MM.1S (cell line): ENCODE measurements at regions not wholly inside any gene's neighbourhood (a gene's known extent, or its start where the extent isn't known, plus 50 kb on each side); places are given as distances from the start of the nearest gene placed in this dataset.
"Not testable (repeated sequence)": the region's sequence is repeated elsewhere in the genome, so short reads cannot be mapped to it uniquely, and the experiment has no call there.

Experiments used
- DNase-seq: peaks from one replicate; pipeline ENCODE4 v3.0.0-alpha.2; 2015
- H2AFZ ChIP-seq: fragments of 300-600 bp; sonication (generic); 2 replicates; pipeline ENCODE4 v1.6.0; 2016; ENCODE audit warnings: antibody characterized with exemption, low read length
- H3F3A ChIP-seq: fragments of 300-600 bp; sonication (generic); 2 replicates; pipeline ENCODE4 v1.6.1; 2016; ENCODE audit warnings: mild to moderate bottlenecking, antibody characterized with exemption, low read length, moderate library complexity, mixed read lengths; ENCODE audit not compliant: insufficient read depth
- H3K27ac ChIP-seq: fragments of 300-600 bp; sonication (generic); 2 replicates; pipeline ENCODE4 v1.5.1; 2016; ENCODE audit warnings: mild to moderate bottlenecking, low read length
- H3K27me3 ChIP-seq: fragments of 300-600 bp; sonication (generic); replicated peaks from 2 replicates; pipeline ENCODE4 v1.6.0; 2016; ENCODE audit warnings: low read length; ENCODE audit not compliant: insufficient read depth
- H3K36me3 ChIP-seq: fragments of 300-600 bp; sonication (generic); replicated peaks from 2 replicates; pipeline ENCODE4 v1.6.1; 2016; ENCODE audit warnings: mild to moderate bottlenecking, low read length, mixed read lengths; ENCODE audit not compliant: insufficient read depth
- H3K4me1 ChIP-seq: fragments of 300-600 bp; sonication (generic); 2 replicates; pipeline ENCODE4 v1.6.1; 2016; ENCODE audit warnings: low read length, mixed read lengths
- H3K4me2 ChIP-seq: fragments of 300-600 bp; sonication (generic); 2 replicates; pipeline ENCODE4 v1.6.0; 2016; ENCODE audit warnings: low read depth, low read length
- H3K4me3 ChIP-seq: fragments of 300-600 bp; sonication (generic); 2 replicates; pipeline ENCODE4 v1.5.1; 2016; ENCODE audit warnings: low read length, mixed read lengths
- H3K79me2 ChIP-seq: fragments of 300-600 bp; sonication (generic); 2 replicates; pipeline ENCODE4 v1.6.1; 2016; ENCODE audit warnings: mixed run types, low read length, mixed read lengths
- H3K9ac ChIP-seq: fragments of 300-600 bp; sonication (generic); 2 replicates; pipeline ENCODE4 v1.6.1; 2016; ENCODE audit warnings: low read length, mixed read lengths
- H3K9me2 ChIP-seq: fragments of 300-600 bp; sonication (generic); replicated peaks from 2 replicates; pipeline ENCODE4 v1.6.1; 2016; ENCODE audit warnings: mild to moderate bottlenecking, low read length, mixed read lengths; ENCODE audit not compliant: insufficient read depth
- H3K9me3 ChIP-seq: fragments of 300-600 bp; sonication (generic); replicated peaks from 2 replicates; pipeline ENCODE4 v1.6.1; 2016; ENCODE audit warnings: mild to moderate bottlenecking, low read length, mixed read lengths; ENCODE audit not compliant: insufficient read depth
- H4K20me1 ChIP-seq: fragments of 300-600 bp; sonication (generic); 2 replicates; pipeline ENCODE4 v1.6.1; 2016; ENCODE audit warnings: mild to moderate bottlenecking, low read length, moderate library complexity, mixed read lengths; ENCODE audit not compliant: insufficient read depth
- CTCF ChIP-seq: fragments of 300-600 bp; sonication (generic); IDR thresholded peaks from 2 replicates; pipeline ENCODE4 v1.5.1; 2016; ENCODE audit warnings: antibody characterized with exemption, low read length, mixed read lengths
- EZH2 ChIP-seq: fragments of 300-600 bp; sonication (generic); optimal IDR thresholded peaks from 2 replicates; pipeline ENCODE3; 2017; ENCODE audit warnings: low read depth, mild to moderate bottlenecking, antibody characterized with exemption, low read length, mixed read lengths
- EZH2phosphoT487 ChIP-seq: fragments of 300-600 bp; sonication (generic); IDR thresholded peaks from 2 replicates; pipeline ENCODE4 v1.6.1; 2018; ENCODE audit warnings: antibody characterized with exemption, low read length

GRCh38 chr5:119694284-119694683 lies 64.9 kb downstream of the FAM170A start:
- Histone ChIP-seq H3K4me1 (no peaks in the 10 kb centered on the region), H3F3A (no peaks in the 10 kb centered on the region), H3K36me3 (no peaks in the 10 kb centered on the region), H3K27me3 (no peaks in the 10 kb centered on the region), H3K4me2 (no peak overlapping the region), H4K20me1 (no peaks in the 10 kb centered on the region), H3K9me3 (no peaks in the 10 kb centered on the region), H3K4me3 (no peak overlapping the region), H3K9ac (no peak overlapping the region), H3K79me2 (no peaks in the 10 kb centered on the region), H3K27ac (no peak overlapping the region), H3K9me2 (no peaks in the 10 kb centered on the region), H2AFZ (no peak overlapping the region)
- no peak for DNase-seq
- no peak for TF ChIP-seq CTCF
- TF ChIP-seq EZH2, result no peak

GRCh38 chr5:119706049-119706448 lies 76.7 kb downstream of the FAM170A start:
- Histone ChIP-seq H3K79me2 (no peaks in the 10 kb centered on the region), H3K36me3 (no peaks in the 10 kb centered on the region), H3K9me3 (no peaks in the 10 kb centered on the region), H3K4me3 (no peak overlapping the region), H3F3A (no peaks in the 10 kb centered on the region), H3K27me3 (no peaks in the 10 kb centered on the region), H3K9me2 (no peaks in the 10 kb centered on the region), H4K20me1 (no peaks in the 10 kb centered on the region), H3K4me1 (no peaks in the 10 kb centered on the region), H2AFZ (no peak overlapping the region), H3K27ac (no peak overlapping the region), H3K9ac (no peak overlapping the region), H3K4me2 (no peak overlapping the region)
- no peak for DNase-seq
- TF ChIP-seq EZH2phosphoT487, result no peak

- Histone ChIP-seq H2AFZ (no peak overlapping the region), H3K9ac (no peak overlapping the region), H3F3A (no peaks in the 10 kb centered on the region), H3K9me2 (no peaks in the 10 kb centered on the region), H3K27me3 (no peaks in the 10 kb centered on the region), H4K20me1 (no peaks in the 10 kb centered on the region), H3K27ac (no peak overlapping the region), H3K4me2 (no peak overlapping the region), H3K79me2 (no peaks in the 10 kb centered on the region), H3K4me1 (no peaks in the 10 kb centered on the region), H3K4me3 (no peak overlapping the region), H3K9me3 (no peaks in the 10 kb centered on the region), H3K36me3 (no peaks in the 10 kb centered on the region)
- peak; percentile 12 for DNase-seq
- TF ChIP-seq EZH2 (no peak), EZH2phosphoT487 (no peak), CTCF (no peak)
Measured at GRCh38 chr5:119708076-119708790, 78.9 kb downstream of the FAM170A start.

- no peak overlapping the region for H2AFZ ChIP-seq
- H3K9me3 ChIP-seq, result no peaks in the 10 kb centered on the region
- TF ChIP-seq EZH2 (no peak), EZH2phosphoT487 (no peak), CTCF (no peak)
- H3F3A ChIP-seq, result no peaks in the 10 kb centered on the region
- H3K27ac ChIP-seq, result no peak overlapping the region
- H4K20me1 ChIP-seq, result no peaks in the 10 kb centered on the region
- H3K4me2 ChIP-seq, result no peak overlapping the region
- no peaks in the 10 kb centered on the region for H3K79me2 ChIP-seq
- H3K4me3 ChIP-seq, result no peak overlapping the region
- H3K9ac ChIP-seq, result no peak overlapping the region
- H3K9me2 ChIP-seq, result no peaks in the 10 kb centered on the region
- no peaks in the 10 kb centered on the region for H3K4me1 ChIP-seq
- no peak for DNase-seq
- no peaks in the 10 kb centered on the region for H3K36me3 ChIP-seq
- H3K27me3 ChIP-seq, result no peaks in the 10 kb centered on the region
Measured at GRCh38 chr5:119721775-119722174, 92.4 kb downstream of the FAM170A start.

GRCh38 chr5:119725291-119725690 lies 95.9 kb downstream of the FAM170A start:
- not testable (repeated sequence) for H3K27ac ChIP-seq, H4K20me1 ChIP-seq, H3K27me3 ChIP-seq, DNase-seq, H2AFZ ChIP-seq, H3K4me3 ChIP-seq, H3K9me2 ChIP-seq, H3K9ac ChIP-seq, H3K9me3 ChIP-seq, H3F3A ChIP-seq, H3K36me3 ChIP-seq, H3K79me2 ChIP-seq, H3K4me2 ChIP-seq, H3K4me1 ChIP-seq
